ENCODE measurements at regions not wholly inside any gene's neighbourhood (a gene's known extent, or its start where the extent isn't known, plus 50 kb on each side); places are given as distances from the start of the nearest gene placed in this dataset.

GRCh38 chr6:165848086-165848426 lies 185.0 kb upstream of the PDE10A start:
- TF ChIP-seq CTCF (conservative IDR thresholded peaks at IDR 0.05; ENCODE audit: low read length): peak; percentile 42; the same call in 1 of the 2 replicates
- no peak for TF ChIP-seq EZH2phosphoT487 (IDR thresholded peaks at IDR 0.05; ENCODE audit: borderline replicate concordance)
